GM12873 (cell line): ENCODE measurements at regions not wholly inside any gene's neighbourhood (a gene's known extent, or its start where the extent isn't known, plus 50 kb on each side); places are given as distances from the start of the nearest gene placed in this dataset.

Experiments
- CTCF ChIP-seq: IDR thresholded peaks from 2 replicates; pipeline ENCODE4 v1.5.1; 2012; ENCODE audit warnings: low read depth, mild to moderate bottlenecking, moderate library complexity, low read length, control low read depth; ENCODE audit not compliant: insufficient read depth; ENCODE audit errors: missing control alignments

- no peak for TF ChIP-seq CTCF
Observed at GRCh38 chr5:13248253-13248652, 696.2 kb downstream of the DNAH5 start.

- no peak for TF ChIP-seq CTCF
Observed at GRCh38 chr5:13246053-13246452, 698.4 kb downstream of the DNAH5 start.

GRCh38 chr5:13244151-13244550 lies 700.3 kb downstream of the DNAH5 start:
- TF ChIP-seq CTCF: no peak

GRCh38 chr5:13227513-13227912 lies 717.0 kb downstream of the DNAH5 start:
- TF ChIP-seq CTCF: no peak

- no peak for TF ChIP-seq CTCF
Observed at GRCh38 chr5:13218518-13218917, 726.0 kb downstream of the DNAH5 start.

- TF ChIP-seq CTCF: no peak
Observed at GRCh38 chr5:13217636-13218035, 726.9 kb downstream of the DNAH5 start.

GRCh38 chr5:13215806-13216205 lies 728.7 kb downstream of the DNAH5 start:
- no peak for TF ChIP-seq CTCF
